Ovary (tissue), 3 donors: ENCODE measurements at regions not wholly inside any gene's neighbourhood (a gene's known extent, or its start where the extent isn't known, plus 50 kb on each side); places are given as distances from the start of the nearest gene placed in this dataset.

ENCODE experiments used
- EP300 ChIP-seq: sonication (generic); formaldehyde crosslinking; IDR thresholded peaks from one replicate; pipeline ENCODE4 v1.6.1; 2017; ENCODE audit warnings: antibody characterized with exemption
- POLR2A ChIP-seq: fragments of 450-650 bp; IDR thresholded peaks from one replicate; pipeline ENCODE4 v1.6.1; 2017; ENCODE audit warnings: antibody characterized with exemption, mild to moderate bottlenecking, moderate library complexity
- TF ChIP-seq, protein P1 (sequence below), 3 donors: fragments of 450-650 bp in 2 of 3; fragments of 200-600 bp in 1 of 3; IDR thresholded peaks; one replicate each; pipeline versions ENCODE4 v1.5.1 to v1.8.0; 2016 to 2022; ENCODE audit warnings: antibody characterized with exemption in 3 of 3, mild to moderate bottlenecking in 1 of 3
- donor health status: DM: no; HTN: no; CAD: no.

DNA sequence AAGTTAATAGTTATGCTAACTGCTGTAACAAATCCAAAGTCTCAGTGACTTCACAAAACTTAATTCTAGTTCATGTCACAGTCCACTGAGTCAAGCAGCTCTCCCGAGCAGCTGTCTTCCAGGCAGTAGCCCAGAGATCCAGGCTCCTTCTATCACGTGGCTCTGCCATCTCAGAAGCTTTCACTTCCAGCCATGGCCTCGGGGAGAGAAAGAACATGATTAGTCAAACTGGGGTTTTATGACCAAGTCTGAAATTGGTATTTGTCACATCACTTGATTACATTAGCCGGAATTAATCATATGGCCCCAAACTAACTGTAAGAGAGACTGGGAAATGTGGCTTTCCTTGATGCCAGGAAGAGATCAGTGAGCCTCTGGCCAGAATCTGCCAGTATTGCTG lies 70.2 kb upstream of the DGKG start:
- TF ChIP-seq, protein P1, sequence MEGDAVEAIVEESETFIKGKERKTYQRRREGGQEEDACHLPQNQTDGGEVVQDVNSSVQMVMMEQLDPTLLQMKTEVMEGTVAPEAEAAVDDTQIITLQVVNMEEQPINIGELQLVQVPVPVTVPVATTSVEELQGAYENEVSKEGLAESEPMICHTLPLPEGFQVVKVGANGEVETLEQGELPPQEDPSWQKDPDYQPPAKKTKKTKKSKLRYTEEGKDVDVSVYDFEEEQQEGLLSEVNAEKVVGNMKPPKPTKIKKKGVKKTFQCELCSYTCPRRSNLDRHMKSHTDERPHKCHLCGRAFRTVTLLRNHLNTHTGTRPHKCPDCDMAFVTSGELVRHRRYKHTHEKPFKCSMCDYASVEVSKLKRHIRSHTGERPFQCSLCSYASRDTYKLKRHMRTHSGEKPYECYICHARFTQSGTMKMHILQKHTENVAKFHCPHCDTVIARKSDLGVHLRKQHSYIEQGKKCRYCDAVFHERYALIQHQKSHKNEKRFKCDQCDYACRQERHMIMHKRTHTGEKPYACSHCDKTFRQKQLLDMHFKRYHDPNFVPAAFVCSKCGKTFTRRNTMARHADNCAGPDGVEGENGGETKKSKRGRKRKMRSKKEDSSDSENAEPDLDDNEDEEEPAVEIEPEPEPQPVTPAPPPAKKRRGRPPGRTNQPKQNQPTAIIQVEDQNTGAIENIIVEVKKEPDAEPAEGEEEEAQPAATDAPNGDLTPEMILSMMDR (IDR thresholded peaks at IDR 0.05), result no peak
- TF ChIP-seq POLR2A (no peak), EP300 (no peak)
